ENCODE measurements at regions not wholly inside any gene's neighbourhood (a gene's known extent, or its start where the extent isn't known, plus 50 kb on each side); places are given as distances from the start of the nearest gene placed in this dataset.

DNA sequence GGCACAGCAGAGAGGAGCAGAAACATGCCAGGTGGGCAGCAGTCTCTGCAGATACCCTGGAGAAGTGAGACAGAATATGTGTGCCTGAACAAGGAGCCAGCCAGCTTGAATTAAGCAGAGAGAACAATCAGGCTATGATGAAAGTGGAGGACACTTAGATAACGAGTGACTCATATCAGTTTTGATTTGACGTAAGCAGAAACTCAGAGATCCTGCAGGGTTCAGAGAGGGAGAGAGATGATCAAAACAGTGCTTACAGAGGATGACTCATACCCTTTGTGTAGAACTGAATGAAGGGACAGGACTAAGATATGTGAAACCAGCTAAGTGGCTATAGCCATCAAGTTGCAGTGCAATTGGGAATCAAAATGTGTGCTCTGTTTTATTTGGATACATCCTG, 300.7 kb downstream of the TENT5A start:
- no peak overlapping the region for H3K9ac ChIP-seq (ENCODE audit: low read depth in 1 of 2, low read length in 2 of 2)
- no peaks in the 10 kb centered on the region for H3K4me1 ChIP-seq (ENCODE audit: control insufficient read depth in 4 of 4, insufficient read depth in 4 of 4, low read length in 3 of 4)
- no peak for DNase-seq (ENCODE audit: low spot score)
- H3K36me3 ChIP-seq (ENCODE audit: control insufficient read depth in 4 of 4, insufficient read depth in 3 of 4, low read depth in 1 of 4, low read length in 3 of 4), result no peaks in the 10 kb centered on the region
- TF ChIP-seq JUND (IDR thresholded peaks at IDR 0.05) (no peak), TAF1 (conservative IDR thresholded peaks at IDR 0.05) (no peak), YY1 (IDR thresholded peaks at IDR 0.05) (no peak), SP1 (IDR thresholded peaks at IDR 0.05) (no peak)
- TF ChIP-seq, protein P1, sequence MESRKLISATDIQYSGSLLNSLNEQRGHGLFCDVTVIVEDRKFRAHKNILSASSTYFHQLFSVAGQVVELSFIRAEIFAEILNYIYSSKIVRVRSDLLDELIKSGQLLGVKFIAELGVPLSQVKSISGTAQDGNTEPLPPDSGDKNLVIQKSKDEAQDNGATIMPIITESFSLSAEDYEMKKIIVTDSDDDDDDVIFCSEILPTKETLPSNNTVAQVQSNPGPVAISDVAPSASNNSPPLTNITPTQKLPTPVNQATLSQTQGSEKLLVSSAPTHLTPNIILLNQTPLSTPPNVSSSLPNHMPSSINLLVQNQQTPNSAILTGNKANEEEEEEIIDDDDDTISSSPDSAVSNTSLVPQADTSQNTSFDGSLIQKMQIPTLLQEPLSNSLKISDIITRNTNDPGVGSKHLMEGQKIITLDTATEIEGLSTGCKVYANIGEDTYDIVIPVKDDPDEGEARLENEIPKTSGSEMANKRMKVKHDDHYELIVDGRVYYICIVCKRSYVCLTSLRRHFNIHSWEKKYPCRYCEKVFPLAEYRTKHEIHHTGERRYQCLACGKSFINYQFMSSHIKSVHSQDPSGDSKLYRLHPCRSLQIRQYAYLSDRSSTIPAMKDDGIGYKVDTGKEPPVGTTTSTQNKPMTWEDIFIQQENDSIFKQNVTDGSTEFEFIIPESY (IDR thresholded peaks at IDR 0.05), result no peak
- TF ChIP-seq, protein P2, sequence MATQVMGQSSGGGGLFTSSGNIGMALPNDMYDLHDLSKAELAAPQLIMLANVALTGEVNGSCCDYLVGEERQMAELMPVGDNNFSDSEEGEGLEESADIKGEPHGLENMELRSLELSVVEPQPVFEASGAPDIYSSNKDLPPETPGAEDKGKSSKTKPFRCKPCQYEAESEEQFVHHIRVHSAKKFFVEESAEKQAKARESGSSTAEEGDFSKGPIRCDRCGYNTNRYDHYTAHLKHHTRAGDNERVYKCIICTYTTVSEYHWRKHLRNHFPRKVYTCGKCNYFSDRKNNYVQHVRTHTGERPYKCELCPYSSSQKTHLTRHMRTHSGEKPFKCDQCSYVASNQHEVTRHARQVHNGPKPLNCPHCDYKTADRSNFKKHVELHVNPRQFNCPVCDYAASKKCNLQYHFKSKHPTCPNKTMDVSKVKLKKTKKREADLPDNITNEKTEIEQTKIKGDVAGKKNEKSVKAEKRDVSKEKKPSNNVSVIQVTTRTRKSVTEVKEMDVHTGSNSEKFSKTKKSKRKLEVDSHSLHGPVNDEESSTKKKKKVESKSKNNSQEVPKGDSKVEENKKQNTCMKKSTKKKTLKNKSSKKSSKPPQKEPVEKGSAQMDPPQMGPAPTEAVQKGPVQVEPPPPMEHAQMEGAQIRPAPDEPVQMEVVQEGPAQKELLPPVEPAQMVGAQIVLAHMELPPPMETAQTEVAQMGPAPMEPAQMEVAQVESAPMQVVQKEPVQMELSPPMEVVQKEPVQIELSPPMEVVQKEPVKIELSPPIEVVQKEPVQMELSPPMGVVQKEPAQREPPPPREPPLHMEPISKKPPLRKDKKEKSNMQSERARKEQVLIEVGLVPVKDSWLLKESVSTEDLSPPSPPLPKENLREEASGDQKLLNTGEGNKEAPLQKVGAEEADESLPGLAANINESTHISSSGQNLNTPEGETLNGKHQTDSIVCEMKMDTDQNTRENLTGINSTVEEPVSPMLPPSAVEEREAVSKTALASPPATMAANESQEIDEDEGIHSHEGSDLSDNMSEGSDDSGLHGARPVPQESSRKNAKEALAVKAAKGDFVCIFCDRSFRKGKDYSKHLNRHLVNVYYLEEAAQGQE (IDR thresholded peaks at IDR 0.05), result no peak
- no peak overlapping the region for H3K27ac ChIP-seq (ENCODE audit: low read depth in 1 of 2, low read length in 2 of 2)
- H3K27me3 ChIP-seq (ENCODE audit: control insufficient read depth in 4 of 4, insufficient read depth in 4 of 4, low read length in 3 of 4), result no peaks in the 10 kb centered on the region
- H3K4me3 ChIP-seq (ENCODE audit: low read depth in 1 of 3, low read length in 3 of 3), result no peak overlapping the region
- WGBS, result 74% methylated on average over 2 of the region's 2 CpGs
- no peaks in the 10 kb centered on the region for H3K9me3 ChIP-seq (ENCODE audit: control insufficient read depth in 4 of 4, low read length in 3 of 4)

DNA sequence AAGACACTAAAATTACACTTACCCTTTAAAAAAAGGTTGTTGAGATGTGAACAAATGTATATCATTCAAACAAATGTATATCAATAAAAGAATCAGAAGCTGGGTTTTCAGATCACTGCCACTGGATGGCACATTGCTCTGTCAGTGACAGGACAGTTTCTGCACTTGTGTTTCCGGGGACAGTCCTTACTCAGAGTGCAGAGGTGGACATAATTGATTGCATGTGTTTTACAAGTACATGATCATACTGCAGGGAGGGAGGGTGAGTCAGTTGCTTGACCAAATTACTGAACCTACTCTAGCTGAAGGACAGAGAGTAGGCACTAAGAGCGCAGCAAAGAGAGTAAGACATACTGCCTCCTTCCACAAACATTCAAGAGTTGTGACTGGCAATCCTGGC, 302.3 kb downstream of the TENT5A start:
- TF ChIP-seq, protein P1 (IDR thresholded peaks at IDR 0.05), result no peak
- TF ChIP-seq HNF4A (conservative IDR thresholded peaks at IDR 0.05) (peak in 1 of 2 donors; percentile 3), RAD21 (IDR thresholded peaks at IDR 0.05) (peak; percentile 56 to 71), GABPA (IDR thresholded peaks at IDR 0.05 in 1 of 2, conservative IDR thresholded peaks at IDR 0.05 in 1 of 2) (no peak)
- Histone ChIP-seq H3K27me3 (ENCODE audit: control insufficient read depth in 4 of 4, insufficient read depth in 4 of 4, low read length in 3 of 4) (no peaks in the 10 kb centered on the region), H3K4me3 (ENCODE audit: low read depth in 1 of 3, low read length in 3 of 3) (no peak overlapping the region), H3K4me1 (ENCODE audit: control insufficient read depth in 4 of 4, insufficient read depth in 4 of 4, low read length in 3 of 4) (no peaks in the 10 kb centered on the region), H3K36me3 (ENCODE audit: control insufficient read depth in 4 of 4, insufficient read depth in 3 of 4, low read depth in 1 of 4, low read length in 3 of 4) (no peaks in the 10 kb centered on the region), H3K27ac (ENCODE audit: low read depth in 1 of 2, low read length in 2 of 2) (no peak overlapping the region), H3K9me3 (ENCODE audit: control insufficient read depth in 4 of 4, low read length in 3 of 4) (no peaks in the 10 kb centered on the region), H3K9ac (ENCODE audit: low read depth in 1 of 2, low read length in 2 of 2) (no peak overlapping the region)
- no peak for DNase-seq (ENCODE audit: low spot score)
- WGBS, result 50% methylated on average over 2 of the region's 2 CpGs

DNA sequence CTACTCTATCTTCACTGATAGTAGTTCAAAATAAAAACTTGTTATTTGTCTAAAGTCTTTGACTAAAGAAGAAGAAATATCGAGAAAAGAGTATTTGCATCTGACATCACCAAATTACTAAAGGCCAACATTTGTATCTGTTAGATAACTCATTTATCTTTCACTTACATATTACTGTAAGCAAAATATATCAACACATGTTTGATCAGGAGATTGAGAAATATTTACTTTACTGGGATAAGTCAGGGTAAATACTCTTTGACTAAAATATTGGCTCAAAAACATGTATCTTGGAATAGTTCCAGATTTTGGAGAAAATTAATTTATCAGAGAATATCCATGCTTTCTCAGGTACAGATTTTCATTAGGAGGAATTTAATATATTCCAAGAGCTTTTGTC, 306.0 kb downstream of the TENT5A start:
- 23% methylated on average over 1 of the region's 1 CpG for WGBS
- no peak overlapping the region for H3K9ac ChIP-seq (ENCODE audit: low read depth in 1 of 2, low read length in 2 of 2)
- no peaks in the 10 kb centered on the region for H3K27me3 ChIP-seq (ENCODE audit: control insufficient read depth in 4 of 4, insufficient read depth in 4 of 4, low read length in 3 of 4)
- no peak overlapping the region for H3K27ac ChIP-seq (ENCODE audit: low read depth in 1 of 2, low read length in 2 of 2)
- peaks cover 0 to 1% (median 0%) of the 10 kb centered on the region in 4 donors for H3K9me3 ChIP-seq (ENCODE audit: control insufficient read depth in 4 of 4, low read length in 3 of 4)
- TF ChIP-seq RAD21 (IDR thresholded peaks at IDR 0.05) (no peak), SP1 (IDR thresholded peaks at IDR 0.05) (no peak), YY1 (IDR thresholded peaks at IDR 0.05) (no peak), EGR1 (IDR thresholded peaks at IDR 0.05; ENCODE audit: low read depth in 2 of 2) (no peak), HNF4G (IDR thresholded peaks at IDR 0.05) (no peak), GABPA (IDR thresholded peaks at IDR 0.05 in 1 of 2, conservative IDR thresholded peaks at IDR 0.05 in 1 of 2) (no peak), FOXA2 (IDR thresholded peaks at IDR 0.05) (no peak), RXRA (IDR thresholded peaks at IDR 0.05) (no peak)
- TF ChIP-seq, protein P3, sequence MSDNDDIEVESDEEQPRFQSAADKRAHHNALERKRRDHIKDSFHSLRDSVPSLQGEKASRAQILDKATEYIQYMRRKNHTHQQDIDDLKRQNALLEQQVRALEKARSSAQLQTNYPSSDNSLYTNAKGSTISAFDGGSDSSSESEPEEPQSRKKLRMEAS (IDR thresholded peaks at IDR 0.05), result no peak
- TF ChIP-seq, protein P1 (IDR thresholded peaks at IDR 0.05), result no peak
- H3K4me1 ChIP-seq (ENCODE audit: control insufficient read depth in 4 of 4, insufficient read depth in 4 of 4, low read length in 3 of 4), result no peaks in the 10 kb centered on the region
- DNase-seq (ENCODE audit: low spot score), result no peak
- H3K36me3 ChIP-seq (ENCODE audit: control insufficient read depth in 4 of 4, insufficient read depth in 3 of 4, low read depth in 1 of 4, low read length in 3 of 4), result no peaks in the 10 kb centered on the region
- H3K4me3 ChIP-seq (ENCODE audit: low read depth in 1 of 3, low read length in 3 of 3), result no peak overlapping the region
